ENCODE measurements at regions not wholly inside any gene's neighbourhood (a gene's known extent, or its start where the extent isn't known, plus 50 kb on each side); places are given as distances from the start of the nearest gene placed in this dataset.

GRCh38 chr2:2590841-2591541 lies 259.9 kb upstream of the MYT1L start:
- TF ChIP-seq EP300 (IDR thresholded peaks at IDR 0.05) = no peak
- TF ChIP-seq, protein P1, sequence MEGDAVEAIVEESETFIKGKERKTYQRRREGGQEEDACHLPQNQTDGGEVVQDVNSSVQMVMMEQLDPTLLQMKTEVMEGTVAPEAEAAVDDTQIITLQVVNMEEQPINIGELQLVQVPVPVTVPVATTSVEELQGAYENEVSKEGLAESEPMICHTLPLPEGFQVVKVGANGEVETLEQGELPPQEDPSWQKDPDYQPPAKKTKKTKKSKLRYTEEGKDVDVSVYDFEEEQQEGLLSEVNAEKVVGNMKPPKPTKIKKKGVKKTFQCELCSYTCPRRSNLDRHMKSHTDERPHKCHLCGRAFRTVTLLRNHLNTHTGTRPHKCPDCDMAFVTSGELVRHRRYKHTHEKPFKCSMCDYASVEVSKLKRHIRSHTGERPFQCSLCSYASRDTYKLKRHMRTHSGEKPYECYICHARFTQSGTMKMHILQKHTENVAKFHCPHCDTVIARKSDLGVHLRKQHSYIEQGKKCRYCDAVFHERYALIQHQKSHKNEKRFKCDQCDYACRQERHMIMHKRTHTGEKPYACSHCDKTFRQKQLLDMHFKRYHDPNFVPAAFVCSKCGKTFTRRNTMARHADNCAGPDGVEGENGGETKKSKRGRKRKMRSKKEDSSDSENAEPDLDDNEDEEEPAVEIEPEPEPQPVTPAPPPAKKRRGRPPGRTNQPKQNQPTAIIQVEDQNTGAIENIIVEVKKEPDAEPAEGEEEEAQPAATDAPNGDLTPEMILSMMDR (IDR thresholded peaks at IDR 0.05) = no peak
